HepG2 (cell line): ENCODE measurements at regions not wholly inside any gene's neighbourhood (a gene's known extent, or its start where the extent isn't known, plus 50 kb on each side); places are given as distances from the start of the nearest gene placed in this dataset.

ENCODE experiments used
- ISL2 ChIP-seq: sonication (generic); formaldehyde crosslinking; IDR thresholded peaks from 2 replicates; pipeline ENCODE4 v1.5.0; 2020; ENCODE audit warnings: missing genetic modification reagents
- MTERF4 ChIP-seq: sonication (generic); formaldehyde crosslinking; IDR thresholded peaks from 2 replicates; pipeline ENCODE4 v1.8.0; 2023; ENCODE audit warnings: mild to moderate bottlenecking, missing genetic modification reagents
- RELA ChIP-seq: sonication (generic); formaldehyde crosslinking; IDR thresholded peaks from 2 replicates; pipeline ENCODE4 v1.4.0; 2020; ENCODE audit warnings: missing genetic modification reagents
- REST ChIP-seq, 2 experiments: IDR thresholded peaks; 2 replicates each; pipeline ENCODE4 v1.6.1; 2011 to 2012; ENCODE audit warnings: low read length in 2 of 2, borderline replicate concordance in 1 of 2, low read depth in 1 of 2, mild to moderate bottlenecking in 1 of 2, moderate library complexity in 1 of 2
- THAP9 ChIP-seq: sonication (generic); formaldehyde crosslinking; IDR thresholded peaks from 2 replicates; pipeline ENCODE4; 2020; ENCODE audit warnings: missing genetic modification reagents, mild to moderate bottlenecking, borderline replicate concordance
- ZBTB46 ChIP-seq: sonication (generic); formaldehyde crosslinking; IDR thresholded peaks from 2 replicates; pipeline ENCODE4 v1.4.0; 2020; ENCODE audit warnings: mild to moderate bottlenecking, missing genetic modification reagents, borderline replicate concordance
- ZKSCAN1 ChIP-seq: fragments of 150-350 bp; IDR thresholded peaks from 2 replicates; pipeline ENCODE4 v1.6.1; 2014; ENCODE audit warnings: low read length
- ZNF263 ChIP-seq: sonication (generic); formaldehyde crosslinking; IDR thresholded peaks from 2 replicates; pipeline ENCODE4 v1.4.0; 2020; ENCODE audit warnings: missing genetic modification reagents
- ZNF343 ChIP-seq: sonication (generic); formaldehyde crosslinking; IDR thresholded peaks from 2 replicates; pipeline ENCODE4 v1.4.0; 2020; ENCODE audit warnings: mild to moderate bottlenecking, missing genetic modification reagents

GRCh38 chr9:106751681-106752080, 111.3 kb upstream of the ZNF462 start (continued):
- TF ChIP-seq MTERF4, result no peak
- no peak for TF ChIP-seq ZNF343 (CRISPR knock-in tag)
- no peak for TF ChIP-seq REST (IDR thresholded peaks at IDR 0.05; ENCODE audit: borderline replicate concordance in 1 of 2, low read depth in 1 of 2, low read length in 2 of 2)
- TF ChIP-seq ZKSCAN1, result no peak
- no peak for TF ChIP-seq ZNF263 (CRISPR knock-in tag)
- TF ChIP-seq ZBTB46 (CRISPR knock-in tag), result no peak
- no peak for TF ChIP-seq RELA (CRISPR knock-in tag)
- no peak for TF ChIP-seq THAP9
- TF ChIP-seq ISL2 (CRISPR knock-in tag), result no peak
